ENCODE measurements at regions not wholly inside any gene's neighbourhood (a gene's known extent, or its start where the extent isn't known, plus 50 kb on each side); places are given as distances from the start of the nearest gene placed in this dataset.
A peak's percentile ranks its signal among the peaks of the same experiment; 100 is the strongest.
"Not testable (repeated sequence)": the region's sequence is repeated elsewhere in the genome, so short reads cannot be mapped to it uniquely, and the experiment has no call there.

GRCh38 chr1:55524006-55524405, 308.8 kb upstream of the USP24 start:
- DNase-seq (ENCODE audit: low read depth), result no peak

- DNase-seq (ENCODE audit: low read depth), result no peak
Measured at GRCh38 chr1:55522982-55523381, 307.8 kb upstream of the USP24 start.

- no peak for DNase-seq (ENCODE audit: low read depth)
Measured at GRCh38 chr1:55522353-55522903, 307.3 kb upstream of the USP24 start.

- DNase-seq (ENCODE audit: low read depth), result no peak
Measured at GRCh38 chr1:55520861-55521260, 305.7 kb upstream of the USP24 start.

- DNase-seq (ENCODE audit: low read depth), result no peak
Measured at GRCh38 chr1:55519937-55520683, 304.9 kb upstream of the USP24 start.

- DNase-seq (ENCODE audit: low read depth), result no peak
Measured at GRCh38 chr1:55519276-55519675, 304.1 kb upstream of the USP24 start.

- no peak for DNase-seq (ENCODE audit: low read depth)
Measured at GRCh38 chr1:55517036-55517435, 301.9 kb upstream of the USP24 start.

GRCh38 chr1:55514571-55514970, 299.4 kb upstream of the USP24 start:
- not testable (repeated sequence) for DNase-seq (ENCODE audit: low read depth)

GRCh38 chr1:55512466-55512865, 297.3 kb upstream of the USP24 start:
- DNase-seq (ENCODE audit: low read depth), result no peak

- no peak for DNase-seq (ENCODE audit: low read depth)
Measured at GRCh38 chr1:55507578-55507931, 292.4 kb upstream of the USP24 start.

- DNase-seq (ENCODE audit: low read depth), result peak; percentile 5
Measured at GRCh38 chr1:55506740-55507577, 291.8 kb upstream of the USP24 start.

GRCh38 chr1:55505326-55505725, 290.2 kb upstream of the USP24 start:
- no peak for DNase-seq (ENCODE audit: low read depth)

GRCh38 chr1:55504306-55504731, 289.2 kb upstream of the USP24 start:
- no peak for DNase-seq (ENCODE audit: low read depth)

GRCh38 chr1:55503663-55504305, 288.6 kb upstream of the USP24 start:
- no peak for DNase-seq (ENCODE audit: low read depth)

GRCh38 chr1:55500601-55501000, 285.4 kb upstream of the USP24 start:
- no peak for DNase-seq (ENCODE audit: low read depth)

GRCh38 chr1:55490547-55490946, 275.4 kb upstream of the USP24 start:
- DNase-seq (ENCODE audit: low read depth), result peak; percentile 42

GRCh38 chr1:55484173-55484572, 269.0 kb upstream of the USP24 start:
- no peak for DNase-seq (ENCODE audit: low read depth)

- no peak for DNase-seq (ENCODE audit: low read depth)
Measured at GRCh38 chr1:55483523-55483922, 268.4 kb upstream of the USP24 start.

- no peak for DNase-seq (ENCODE audit: low read depth)
Measured at GRCh38 chr1:55481634-55482033, 266.5 kb upstream of the USP24 start.

GRCh38 chr1:55480029-55480795, 265.0 kb upstream of the USP24 start:
- no peak for DNase-seq (ENCODE audit: low read depth)

GRCh38 chr1:55478742-55479141, 263.6 kb upstream of the USP24 start:
- peak; percentile 13 for DNase-seq (ENCODE audit: low read depth)
